ENCODE measurements at regions not wholly inside any gene's neighbourhood (a gene's known extent, or its start where the extent isn't known, plus 50 kb on each side); places are given as distances from the start of the nearest gene placed in this dataset.

DNA sequence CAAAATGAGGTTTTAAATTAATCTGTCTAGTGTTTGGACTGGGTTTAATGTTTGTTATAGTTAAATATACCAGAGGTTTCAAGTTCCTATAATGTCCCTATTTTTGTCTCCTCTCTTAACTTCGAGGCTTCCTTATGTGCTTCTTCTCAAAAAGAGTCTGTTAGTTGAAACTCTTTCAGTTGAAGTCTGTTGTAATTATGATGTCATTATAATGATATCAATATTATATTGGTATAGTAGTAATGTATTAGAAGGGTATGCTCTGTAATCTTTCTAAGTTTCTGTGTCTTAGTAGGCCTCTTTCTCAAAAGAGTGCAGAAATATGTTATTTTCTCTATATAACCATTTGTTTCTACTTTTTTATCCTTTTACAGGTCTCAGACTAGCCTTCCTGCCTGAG lies 1148.0 kb downstream of the NSUN3 start:
- Histone ChIP-seq H3K4me3 (ENCODE audit: low read length) (no peak overlapping the region), H3K9me3 (replicated peaks; ENCODE audit: control insufficient read depth, low read depth, low read length) (no peaks in the 10 kb centered on the region), H3K4me1 (ENCODE audit: control insufficient read depth, insufficient read depth, low read length) (no peaks in the 10 kb centered on the region), H3K27ac (ENCODE audit: low read length) (no peak overlapping the region), H3K36me3 (ENCODE audit: control insufficient read depth, insufficient read depth, low read length) (no peaks in the 10 kb centered on the region), H3K27me3 (ENCODE audit: control insufficient read depth, insufficient read depth, low read length) (no peaks in the 10 kb centered on the region)
- no CpG with 5 or more reads among the region's 1 CpG for WGBS (ENCODE audit: insufficient coverage)
- DNase-seq, result no peak

DNA sequence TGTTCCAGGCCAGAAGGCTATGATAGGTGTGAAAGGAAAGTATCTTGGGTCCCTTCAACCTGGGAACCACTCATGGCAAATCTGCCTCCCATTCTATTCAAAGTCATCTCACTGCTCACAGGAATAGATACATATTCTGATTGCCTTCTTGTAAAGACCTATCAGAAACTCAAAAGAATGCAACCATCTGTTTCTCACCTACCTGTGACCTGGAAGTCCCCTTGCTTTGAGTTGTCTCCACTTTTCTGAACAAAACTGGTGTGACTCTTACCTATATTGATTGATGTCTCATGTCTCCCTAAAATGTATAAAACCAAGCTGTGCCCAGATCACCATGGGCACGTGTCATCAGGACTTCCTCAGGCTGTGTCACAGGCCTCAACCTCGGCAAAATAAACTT lies 1149.3 kb downstream of the NSUN3 start:
- Histone ChIP-seq H3K4me3 (ENCODE audit: low read length) (no peak overlapping the region), H3K36me3 (ENCODE audit: control insufficient read depth, insufficient read depth, low read length) (no peaks in the 10 kb centered on the region), H3K27me3 (ENCODE audit: control insufficient read depth, insufficient read depth, low read length) (no peaks in the 10 kb centered on the region), H3K27ac (ENCODE audit: low read length) (no peak overlapping the region), H3K9me3 (replicated peaks; ENCODE audit: control insufficient read depth, low read depth, low read length) (no peaks in the 10 kb centered on the region), H3K4me1 (ENCODE audit: control insufficient read depth, insufficient read depth, low read length) (no peaks in the 10 kb centered on the region)
- WGBS (ENCODE audit: insufficient coverage), result 100% methylated on average over 1 of the region's 2 CpGs
- DNase-seq, result no peak

DNA sequence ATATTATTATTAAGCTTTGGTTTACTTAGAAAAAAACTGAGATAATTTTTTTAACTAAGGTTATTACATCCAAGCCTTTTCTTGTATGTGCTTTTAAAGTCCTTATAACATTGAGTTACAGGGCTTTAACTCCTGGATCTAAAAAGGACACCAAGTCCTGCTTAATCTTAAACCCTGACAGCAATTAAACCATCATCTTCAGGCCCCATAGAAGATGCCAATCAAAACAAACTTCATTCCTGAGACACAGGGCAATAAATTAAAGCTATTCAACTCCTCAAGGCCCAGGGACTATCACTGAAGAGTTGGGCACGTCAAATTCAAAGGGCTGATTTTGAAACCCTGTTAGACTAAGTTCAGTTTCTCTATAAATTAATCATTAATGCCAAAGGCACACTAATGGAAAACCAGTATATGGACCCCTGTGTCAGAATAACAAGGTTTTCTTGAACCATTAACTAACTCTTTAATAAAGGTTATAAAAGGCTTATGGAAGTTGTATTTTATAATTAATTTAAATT lies 1152.6 kb downstream of the NSUN3 start:
- WGBS (ENCODE audit: insufficient coverage), result no CpG with 5 or more reads among the region's 1 CpG
- Histone ChIP-seq H3K36me3 (ENCODE audit: control insufficient read depth, insufficient read depth, low read length) (no peaks in the 10 kb centered on the region), H3K4me1 (ENCODE audit: control insufficient read depth, insufficient read depth, low read length) (no peaks in the 10 kb centered on the region), H3K4me3 (ENCODE audit: low read length) (no peak overlapping the region), H3K27me3 (ENCODE audit: control insufficient read depth, insufficient read depth, low read length) (no peaks in the 10 kb centered on the region), H3K9me3 (replicated peaks; ENCODE audit: control insufficient read depth, low read depth, low read length) (no peaks in the 10 kb centered on the region), H3K27ac (ENCODE audit: low read length) (no peak overlapping the region)
- DNase-seq, result no peak

DNA sequence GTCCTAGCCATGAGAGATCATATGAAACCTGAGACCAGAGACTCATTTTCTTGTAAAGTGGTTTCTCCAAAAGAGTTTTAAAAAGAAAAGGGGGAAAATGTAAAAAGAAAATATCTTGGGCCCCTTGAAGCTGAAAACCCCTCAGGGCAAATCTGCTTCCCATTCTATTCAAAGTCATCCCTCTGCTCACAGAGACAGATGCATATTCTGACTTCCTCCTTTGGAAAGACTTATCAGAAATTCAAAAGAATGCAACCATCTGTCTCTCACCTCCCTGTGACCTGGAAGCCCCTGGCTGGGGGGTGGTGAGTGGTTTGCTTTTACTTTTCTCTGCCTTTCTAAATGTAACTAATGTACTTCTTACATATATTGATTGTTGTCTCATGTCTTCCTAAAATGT lies 1154.8 kb downstream of the NSUN3 start:
- DNase-seq, result no peak
- Histone ChIP-seq H3K36me3 (ENCODE audit: control insufficient read depth, insufficient read depth, low read length) (no peaks in the 10 kb centered on the region), H3K4me3 (ENCODE audit: low read length) (no peak overlapping the region), H3K27ac (ENCODE audit: low read length) (no peak overlapping the region), H3K9me3 (replicated peaks; ENCODE audit: control insufficient read depth, low read depth, low read length) (no peaks in the 10 kb centered on the region), H3K27me3 (ENCODE audit: control insufficient read depth, insufficient read depth, low read length) (no peaks in the 10 kb centered on the region), H3K4me1 (ENCODE audit: control insufficient read depth, insufficient read depth, low read length) (no peaks in the 10 kb centered on the region)

DNA sequence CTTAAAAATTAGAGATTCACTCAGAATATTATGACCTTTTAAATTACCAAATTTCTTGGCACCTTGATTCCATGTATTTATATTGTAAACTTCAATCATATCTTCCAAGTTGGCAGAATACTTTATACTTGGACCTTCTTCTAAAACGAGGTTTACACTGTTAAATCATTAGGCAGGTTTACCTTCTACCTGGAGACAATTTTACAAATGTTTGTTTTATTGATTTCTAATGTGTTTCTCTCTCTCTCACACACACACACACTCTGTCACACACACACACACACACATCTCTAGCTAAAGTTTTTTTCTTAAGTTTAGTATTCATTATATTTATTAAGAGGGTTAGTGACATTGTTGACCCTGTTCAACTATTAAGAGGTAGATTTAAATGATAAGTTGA lies 1155.6 kb downstream of the NSUN3 start:
- H3K4me3 ChIP-seq (ENCODE audit: low read length), result no peak overlapping the region
- WGBS (ENCODE audit: insufficient coverage), result no CpG with 5 or more reads among the region's 1 CpG
- no peaks in the 10 kb centered on the region for H3K4me1 ChIP-seq (ENCODE audit: control insufficient read depth, insufficient read depth, low read length)
- H3K27ac ChIP-seq (ENCODE audit: low read length), result no peak overlapping the region
- no peaks in the 10 kb centered on the region for H3K9me3 ChIP-seq (replicated peaks; ENCODE audit: control insufficient read depth, low read depth, low read length)
- DNase-seq, result no peak
- H3K36me3 ChIP-seq (ENCODE audit: control insufficient read depth, insufficient read depth, low read length), result no peaks in the 10 kb centered on the region
- no peaks in the 10 kb centered on the region for H3K27me3 ChIP-seq (ENCODE audit: control insufficient read depth, insufficient read depth, low read length)

DNA sequence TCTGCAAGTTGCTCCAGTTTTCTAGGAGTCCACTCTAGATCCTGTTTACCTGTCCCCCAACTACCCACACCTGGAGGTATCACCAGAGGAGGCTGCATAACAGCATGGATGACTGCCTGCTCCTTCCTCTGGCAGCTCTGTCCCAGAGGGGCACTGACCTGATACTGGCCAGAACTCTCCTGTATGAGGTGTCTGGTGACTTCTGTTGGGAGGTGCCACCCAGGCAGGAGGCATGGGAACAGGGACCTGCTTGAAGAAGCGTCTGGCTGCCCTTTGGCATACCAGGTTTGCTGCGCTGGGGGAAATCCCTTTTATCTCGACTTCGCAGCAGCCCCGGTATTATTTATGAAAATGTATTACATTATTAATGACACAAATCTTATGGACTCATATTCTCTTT lies 1163.6 kb downstream of the NSUN3 start:
- no CpG with 5 or more reads among the region's 5 CpGs for WGBS (ENCODE audit: insufficient coverage)
- Histone ChIP-seq H3K9me3 (replicated peaks; ENCODE audit: control insufficient read depth, low read depth, low read length) (peaks cover 4% of the 10 kb centered on the region), H3K4me1 (ENCODE audit: control insufficient read depth, insufficient read depth, low read length) (no peaks in the 10 kb centered on the region), H3K36me3 (ENCODE audit: control insufficient read depth, insufficient read depth, low read length) (no peaks in the 10 kb centered on the region), H3K27ac (ENCODE audit: low read length) (no peak overlapping the region), H3K27me3 (ENCODE audit: control insufficient read depth, insufficient read depth, low read length) (no peaks in the 10 kb centered on the region), H3K4me3 (ENCODE audit: low read length) (no peak overlapping the region)
- DNase-seq, result no peak

DNA sequence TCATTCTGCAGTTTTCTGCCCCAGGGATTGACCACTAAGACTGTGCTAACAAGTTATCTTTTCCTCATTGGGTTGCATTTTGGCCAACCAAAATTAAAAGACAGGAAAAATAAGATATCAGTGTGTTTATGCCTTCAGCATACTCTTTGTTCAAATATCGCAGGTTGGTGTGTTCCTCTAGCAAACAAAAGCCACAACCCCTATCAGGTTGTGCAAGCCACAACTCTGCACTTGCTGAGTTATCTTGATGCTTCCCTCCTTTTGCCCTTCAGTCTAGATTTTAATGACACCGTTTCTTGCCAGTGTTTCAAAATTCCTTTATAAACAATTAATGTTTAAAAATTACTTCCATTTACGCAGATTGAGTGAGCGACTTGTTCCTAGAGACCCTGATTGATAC lies 1164.2 kb downstream of the NSUN3 start:
- Histone ChIP-seq H3K4me3 (ENCODE audit: low read length) (no peak overlapping the region), H3K36me3 (ENCODE audit: control insufficient read depth, insufficient read depth, low read length) (no peaks in the 10 kb centered on the region), H3K27me3 (ENCODE audit: control insufficient read depth, insufficient read depth, low read length) (no peaks in the 10 kb centered on the region), H3K9me3 (replicated peaks; ENCODE audit: control insufficient read depth, low read depth, low read length) (peaks cover 4% of the 10 kb centered on the region), H3K27ac (ENCODE audit: low read length) (no peak overlapping the region), H3K4me1 (ENCODE audit: control insufficient read depth, insufficient read depth, low read length) (no peaks in the 10 kb centered on the region)
- no peak for DNase-seq
- no CpG with 5 or more reads among the region's 4 CpGs for WGBS (ENCODE audit: insufficient coverage)

DNA sequence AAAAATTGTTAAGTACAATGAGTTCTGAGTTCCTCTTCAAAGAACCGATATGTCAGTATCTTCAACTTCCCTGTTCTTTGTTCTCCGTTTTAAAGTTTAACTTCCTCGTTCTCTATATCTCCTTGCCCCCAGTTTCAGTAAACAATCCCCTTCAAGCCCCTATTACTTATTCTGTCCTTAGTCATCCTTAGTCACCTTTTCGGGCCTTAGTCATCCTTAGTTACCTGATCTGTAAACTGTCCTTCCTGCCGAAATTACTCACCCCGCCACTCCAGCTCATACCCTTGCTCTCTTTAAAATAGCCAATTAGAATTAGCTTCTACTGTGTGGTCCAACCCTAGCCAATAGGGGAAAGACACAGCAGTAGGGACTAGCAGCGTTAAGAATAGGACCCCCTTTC lies 1165.6 kb downstream of the NSUN3 start:
- peaks cover 4% of the 10 kb centered on the region for H3K9me3 ChIP-seq (replicated peaks; ENCODE audit: control insufficient read depth, low read depth, low read length)
- H3K27ac ChIP-seq (ENCODE audit: low read length), result no peak overlapping the region
- no peaks in the 10 kb centered on the region for H3K4me1 ChIP-seq (ENCODE audit: control insufficient read depth, insufficient read depth, low read length)
- no peaks in the 10 kb centered on the region for H3K27me3 ChIP-seq (ENCODE audit: control insufficient read depth, insufficient read depth, low read length)
- H3K4me3 ChIP-seq (ENCODE audit: low read length), result no peak overlapping the region
- H3K36me3 ChIP-seq (ENCODE audit: control insufficient read depth, insufficient read depth, low read length), result no peaks in the 10 kb centered on the region
- DNase-seq, result no peak
- 84% methylated on average over 6 of the region's 7 CpGs for WGBS (ENCODE audit: insufficient coverage)

DNA sequence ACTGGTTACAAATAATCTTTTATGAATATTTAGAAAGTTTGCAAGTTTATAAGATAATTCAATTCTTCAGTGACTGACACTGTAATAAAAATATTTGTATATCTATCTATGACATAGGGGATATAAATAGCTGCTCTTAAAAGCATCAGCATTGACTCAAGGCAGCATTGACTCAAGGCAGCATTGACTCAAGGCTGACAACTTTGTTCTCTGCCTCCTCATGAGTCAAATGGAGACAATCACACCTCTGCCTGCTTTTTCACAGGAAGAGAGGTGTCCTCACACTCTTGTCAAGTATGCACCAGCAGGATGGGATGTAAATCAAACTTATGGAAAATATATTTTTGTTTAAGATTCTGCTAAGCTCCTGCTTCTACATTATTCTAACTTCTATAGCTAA lies 1173.1 kb downstream of the NSUN3 start:
- Histone ChIP-seq H3K27me3 (ENCODE audit: control insufficient read depth, insufficient read depth, low read length) (no peaks in the 10 kb centered on the region), H3K4me1 (ENCODE audit: control insufficient read depth, insufficient read depth, low read length) (no peaks in the 10 kb centered on the region), H3K4me3 (ENCODE audit: low read length) (no peak overlapping the region), H3K9me3 (replicated peaks; ENCODE audit: control insufficient read depth, low read depth, low read length) (no peaks in the 10 kb centered on the region), H3K27ac (ENCODE audit: low read length) (no peak overlapping the region), H3K36me3 (ENCODE audit: control insufficient read depth, insufficient read depth, low read length) (no peaks in the 10 kb centered on the region)
- no peak for DNase-seq

DNA sequence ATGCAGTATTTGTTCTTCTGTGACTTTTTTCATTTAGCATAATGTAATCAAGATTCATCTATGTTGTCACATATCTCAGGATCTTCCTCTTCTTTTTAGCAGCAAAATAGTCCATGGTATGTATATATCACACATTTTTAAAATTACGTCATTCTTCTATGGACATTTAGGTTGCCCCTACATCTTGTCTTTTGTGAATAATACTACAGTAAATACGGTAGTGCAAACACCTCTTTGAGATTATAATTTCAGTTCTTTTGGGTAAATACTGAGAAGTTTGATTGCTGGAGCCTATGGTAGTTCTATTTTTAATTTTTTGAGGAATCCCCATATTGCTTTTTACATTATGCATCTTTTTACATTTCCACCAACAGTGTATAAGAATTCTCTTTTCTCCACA lies 1174.9 kb downstream of the NSUN3 start:
- H3K9me3 ChIP-seq (replicated peaks; ENCODE audit: control insufficient read depth, low read depth, low read length), result no peaks in the 10 kb centered on the region
- no peak for DNase-seq
- no peak overlapping the region for H3K4me3 ChIP-seq (ENCODE audit: low read length)
- no peaks in the 10 kb centered on the region for H3K4me1 ChIP-seq (ENCODE audit: control insufficient read depth, insufficient read depth, low read length)
- H3K36me3 ChIP-seq (ENCODE audit: control insufficient read depth, insufficient read depth, low read length), result no peaks in the 10 kb centered on the region
- no peaks in the 10 kb centered on the region for H3K27me3 ChIP-seq (ENCODE audit: control insufficient read depth, insufficient read depth, low read length)
- no peak overlapping the region for H3K27ac ChIP-seq (ENCODE audit: low read length)
- WGBS (ENCODE audit: insufficient coverage), result no CpG with 5 or more reads among the region's 2 CpGs

DNA sequence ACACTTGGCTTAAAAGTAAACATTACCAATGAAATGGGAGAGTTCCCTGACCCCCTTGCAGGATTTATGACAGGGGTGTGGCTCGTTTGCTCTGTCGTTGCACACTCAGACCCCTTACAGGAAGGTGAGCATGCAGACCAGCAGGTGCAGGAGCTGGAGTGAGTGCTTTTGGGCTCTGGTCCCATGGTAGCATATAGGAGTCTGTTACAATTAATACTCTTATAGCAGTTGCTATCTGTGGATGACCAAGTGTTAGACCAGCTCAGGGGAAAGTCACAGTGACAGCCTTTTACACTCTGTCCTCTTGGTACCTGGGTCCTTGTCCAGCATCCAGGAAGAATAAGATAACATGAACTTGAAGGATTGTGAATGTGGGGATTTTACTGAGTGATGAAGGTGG lies 1177.5 kb downstream of the NSUN3 start:
- H3K9me3 ChIP-seq (replicated peaks; ENCODE audit: control insufficient read depth, low read depth, low read length), result no peaks in the 10 kb centered on the region
- H3K4me1 ChIP-seq (ENCODE audit: control insufficient read depth, insufficient read depth, low read length), result no peaks in the 10 kb centered on the region
- no peaks in the 10 kb centered on the region for H3K27me3 ChIP-seq (ENCODE audit: control insufficient read depth, insufficient read depth, low read length)
- DNase-seq, result no peak
- no peak overlapping the region for H3K4me3 ChIP-seq (ENCODE audit: low read length)
- H3K36me3 ChIP-seq (ENCODE audit: control insufficient read depth, insufficient read depth, low read length), result no peaks in the 10 kb centered on the region
- no peak overlapping the region for H3K27ac ChIP-seq (ENCODE audit: low read length)
- WGBS (ENCODE audit: insufficient coverage), result no CpG with 5 or more reads among the region's 2 CpGs

Measured in muscle of leg (tissue), 3 donors.